ENCODE measurements at regions not wholly inside any gene's neighbourhood (a gene's known extent, or its start where the extent isn't known, plus 50 kb on each side); places are given as distances from the start of the nearest gene placed in this dataset.

- Histone ChIP-seq H3K27ac (ENCODE audit: low read depth, low read length) (no peak overlapping the region), H3K9me3 (ENCODE audit: control insufficient read depth, insufficient read depth, low read length) (peaks cover 38% of the 10 kb centered on the region), H3K4me3 (ENCODE audit: low read depth, low read length) (no peak overlapping the region), H3K27me3 (ENCODE audit: control insufficient read depth, insufficient read depth, low read length) (no peaks in the 10 kb centered on the region)
- no peak for TF ChIP-seq CTCF (IDR thresholded peaks at IDR 0.05; ENCODE audit: low read depth, low read length)
- CTCF ChIA-PET = no interaction called here
- POLR2A ChIA-PET = no interaction called here
- DNase-seq (ENCODE audit: low read depth, low spot score) = no peak
These were observed 504.9 kb downstream of the VRK1 start for GRCh38 chr14:97301931-97302559.

- ChIA-PET CTCF (no interaction called here), POLR2A (no interaction called here)
- TF ChIP-seq CTCF (IDR thresholded peaks at IDR 0.05; ENCODE audit: low read depth, low read length) = no peak
- H3K27me3 ChIP-seq (ENCODE audit: control insufficient read depth, insufficient read depth, low read length) = no peaks in the 10 kb centered on the region
- no peak overlapping the region for H3K4me3 ChIP-seq (ENCODE audit: low read depth, low read length)
- peaks cover 38% of the 10 kb centered on the region for H3K9me3 ChIP-seq (ENCODE audit: control insufficient read depth, insufficient read depth, low read length)
- H3K27ac ChIP-seq (ENCODE audit: low read depth, low read length) = no peak overlapping the region
- DNase-seq (ENCODE audit: low read depth, low spot score) = no peak
These were observed 509.1 kb downstream of the VRK1 start for GRCh38 chr14:97306133-97306759.

- Histone ChIP-seq H3K27me3 (ENCODE audit: control insufficient read depth, insufficient read depth, low read length) (no peaks in the 10 kb centered on the region), H3K4me3 (ENCODE audit: low read depth, low read length) (no peak overlapping the region), H3K9me3 (ENCODE audit: control insufficient read depth, insufficient read depth, low read length) (peaks cover 38% of the 10 kb centered on the region), H3K27ac (ENCODE audit: low read depth, low read length) (no peak overlapping the region)
- no peak for DNase-seq (ENCODE audit: low read depth, low spot score)
- CTCF ChIA-PET = no interaction called here
- POLR2A ChIA-PET = no interaction called here
- no peak for TF ChIP-seq CTCF (IDR thresholded peaks at IDR 0.05; ENCODE audit: low read depth, low read length)
These were observed 509.6 kb downstream of the VRK1 start for GRCh38 chr14:97306760-97307246.

GRCh38 chr14:97311411-97311810, 514.2 kb downstream of the VRK1 start:
- H3K4me3 ChIP-seq (ENCODE audit: low read depth, low read length) = no peak overlapping the region
- H3K27ac ChIP-seq (ENCODE audit: low read depth, low read length) = no peak overlapping the region
- no peak for TF ChIP-seq CTCF (IDR thresholded peaks at IDR 0.05; ENCODE audit: low read depth, low read length)
- no peaks in the 10 kb centered on the region for H3K27me3 ChIP-seq (ENCODE audit: control insufficient read depth, insufficient read depth, low read length)
- CTCF ChIA-PET = no interaction called here
- H3K9me3 ChIP-seq (ENCODE audit: control insufficient read depth, insufficient read depth, low read length) = peaks cover 32% of the 10 kb centered on the region
- POLR2A ChIA-PET = no interaction called here
- DNase-seq (ENCODE audit: low read depth, low spot score) = no peak

- Histone ChIP-seq H3K27ac (ENCODE audit: low read depth, low read length) (no peak overlapping the region), H3K9me3 (ENCODE audit: control insufficient read depth, insufficient read depth, low read length) (peaks cover 26% of the 10 kb centered on the region), H3K27me3 (ENCODE audit: control insufficient read depth, insufficient read depth, low read length) (no peaks in the 10 kb centered on the region), H3K4me3 (ENCODE audit: low read depth, low read length) (no peak overlapping the region)
- ChIA-PET CTCF (no interaction called here), POLR2A (no interaction called here)
- no peak for TF ChIP-seq CTCF (IDR thresholded peaks at IDR 0.05; ENCODE audit: low read depth, low read length)
- DNase-seq (ENCODE audit: low read depth, low spot score) = no peak
These were observed 515.7 kb downstream of the VRK1 start for GRCh38 chr14:97312910-97313309.

Data from AG04450 (cell line).